ENCODE measurements at regions not wholly inside any gene's neighbourhood (a gene's known extent, or its start where the extent isn't known, plus 50 kb on each side); places are given as distances from the start of the nearest gene placed in this dataset.

DNA sequence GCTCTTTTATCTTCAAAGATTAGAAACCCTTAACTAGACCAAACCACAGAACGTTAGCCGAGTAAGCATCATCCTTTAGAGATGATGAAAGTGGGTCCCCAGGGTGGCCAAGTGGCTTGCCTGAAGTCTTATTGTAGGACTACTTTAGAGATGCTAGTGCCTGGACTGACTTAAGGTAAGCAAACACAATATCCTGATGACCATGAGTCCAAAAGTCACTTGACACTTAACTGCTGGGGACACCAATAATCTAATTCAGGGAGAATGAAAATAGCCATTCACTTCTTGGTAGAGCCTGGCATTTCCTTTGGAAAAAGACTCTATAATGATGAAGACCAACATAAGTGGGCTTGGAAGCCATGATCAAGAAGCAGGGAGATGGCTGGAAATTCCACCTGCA is 225.3 kb upstream of the IRF2BP2 start:
- no peak for TF ChIP-seq EGR1 (IDR thresholded peaks at IDR 0.05)
- no peak for TF ChIP-seq FOXM1 (IDR thresholded peaks at IDR 0.05; ENCODE audit: borderline replicate concordance, low read depth)
- TF ChIP-seq TCF12 (IDR thresholded peaks at IDR 0.05; ENCODE audit: low read depth) = no peak
- TF ChIP-seq NFIC (IDR thresholded peaks at IDR 0.05) = no peak
- no peak for TF ChIP-seq RAD21 (IDR thresholded peaks at IDR 0.05; ENCODE audit: low read depth)
- no peak for TF ChIP-seq CREB1 (IDR thresholded peaks at IDR 0.05; ENCODE audit: low read depth)
- TF ChIP-seq YY1 (IDR thresholded peaks at IDR 0.05; ENCODE audit: low read depth) = no peak
- no peak for TF ChIP-seq TAF1 (IDR thresholded peaks at IDR 0.05; ENCODE audit: low read depth)
- no peak for TF ChIP-seq CEBPB (IDR thresholded peaks at IDR 0.05)
- TF ChIP-seq TEAD4 (IDR thresholded peaks at IDR 0.05) = no peak
- no peak for TF ChIP-seq ZBTB7A (IDR thresholded peaks at IDR 0.05; ENCODE audit: low read depth)
- TF ChIP-seq EP300 (IDR thresholded peaks at IDR 0.05; ENCODE audit: borderline replicate concordance) = no peak
- TF ChIP-seq, protein P1, sequence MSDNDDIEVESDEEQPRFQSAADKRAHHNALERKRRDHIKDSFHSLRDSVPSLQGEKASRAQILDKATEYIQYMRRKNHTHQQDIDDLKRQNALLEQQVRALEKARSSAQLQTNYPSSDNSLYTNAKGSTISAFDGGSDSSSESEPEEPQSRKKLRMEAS (IDR thresholded peaks at IDR 0.05) = no peak
- no peak for TF ChIP-seq USF1 (IDR thresholded peaks at IDR 0.05)
- TF ChIP-seq, protein P2, sequence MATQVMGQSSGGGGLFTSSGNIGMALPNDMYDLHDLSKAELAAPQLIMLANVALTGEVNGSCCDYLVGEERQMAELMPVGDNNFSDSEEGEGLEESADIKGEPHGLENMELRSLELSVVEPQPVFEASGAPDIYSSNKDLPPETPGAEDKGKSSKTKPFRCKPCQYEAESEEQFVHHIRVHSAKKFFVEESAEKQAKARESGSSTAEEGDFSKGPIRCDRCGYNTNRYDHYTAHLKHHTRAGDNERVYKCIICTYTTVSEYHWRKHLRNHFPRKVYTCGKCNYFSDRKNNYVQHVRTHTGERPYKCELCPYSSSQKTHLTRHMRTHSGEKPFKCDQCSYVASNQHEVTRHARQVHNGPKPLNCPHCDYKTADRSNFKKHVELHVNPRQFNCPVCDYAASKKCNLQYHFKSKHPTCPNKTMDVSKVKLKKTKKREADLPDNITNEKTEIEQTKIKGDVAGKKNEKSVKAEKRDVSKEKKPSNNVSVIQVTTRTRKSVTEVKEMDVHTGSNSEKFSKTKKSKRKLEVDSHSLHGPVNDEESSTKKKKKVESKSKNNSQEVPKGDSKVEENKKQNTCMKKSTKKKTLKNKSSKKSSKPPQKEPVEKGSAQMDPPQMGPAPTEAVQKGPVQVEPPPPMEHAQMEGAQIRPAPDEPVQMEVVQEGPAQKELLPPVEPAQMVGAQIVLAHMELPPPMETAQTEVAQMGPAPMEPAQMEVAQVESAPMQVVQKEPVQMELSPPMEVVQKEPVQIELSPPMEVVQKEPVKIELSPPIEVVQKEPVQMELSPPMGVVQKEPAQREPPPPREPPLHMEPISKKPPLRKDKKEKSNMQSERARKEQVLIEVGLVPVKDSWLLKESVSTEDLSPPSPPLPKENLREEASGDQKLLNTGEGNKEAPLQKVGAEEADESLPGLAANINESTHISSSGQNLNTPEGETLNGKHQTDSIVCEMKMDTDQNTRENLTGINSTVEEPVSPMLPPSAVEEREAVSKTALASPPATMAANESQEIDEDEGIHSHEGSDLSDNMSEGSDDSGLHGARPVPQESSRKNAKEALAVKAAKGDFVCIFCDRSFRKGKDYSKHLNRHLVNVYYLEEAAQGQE (IDR thresholded peaks at IDR 0.05; ENCODE audit: low read depth) = no peak

DNA sequence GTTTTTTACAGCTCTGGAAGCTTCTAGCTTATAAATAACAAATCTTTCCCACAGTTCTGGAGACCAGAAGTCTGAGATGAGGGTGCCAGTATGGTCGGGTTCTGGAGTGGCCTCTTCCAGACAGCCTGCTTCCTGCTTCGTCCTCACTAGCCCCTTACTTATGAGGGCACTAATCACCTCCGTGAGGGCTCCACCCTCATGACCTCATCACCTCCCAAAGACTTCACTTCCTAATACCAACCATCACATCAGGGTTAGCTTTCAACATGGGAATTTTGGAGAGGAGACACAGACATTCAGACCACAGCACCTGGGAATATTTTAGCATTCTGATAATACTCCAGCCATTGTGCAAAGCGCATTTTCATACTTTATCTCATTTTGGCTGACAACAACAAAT is 223.7 kb upstream of the IRF2BP2 start:
- TF ChIP-seq, protein P1 (IDR thresholded peaks at IDR 0.05) = no peak
- TF ChIP-seq CREB1 (IDR thresholded peaks at IDR 0.05; ENCODE audit: low read depth) (no peak), RAD21 (IDR thresholded peaks at IDR 0.05; ENCODE audit: low read depth) (no peak), TEAD4 (IDR thresholded peaks at IDR 0.05) (no peak), TCF12 (IDR thresholded peaks at IDR 0.05; ENCODE audit: low read depth) (no peak), TAF1 (IDR thresholded peaks at IDR 0.05; ENCODE audit: low read depth) (no peak), NFIC (IDR thresholded peaks at IDR 0.05) (no peak), ZBTB7A (IDR thresholded peaks at IDR 0.05; ENCODE audit: low read depth) (no peak), FOXM1 (IDR thresholded peaks at IDR 0.05; ENCODE audit: borderline replicate concordance, low read depth) (no peak), USF1 (IDR thresholded peaks at IDR 0.05) (no peak), EP300 (IDR thresholded peaks at IDR 0.05; ENCODE audit: borderline replicate concordance) (no peak), YY1 (IDR thresholded peaks at IDR 0.05; ENCODE audit: low read depth) (no peak), CEBPB (IDR thresholded peaks at IDR 0.05) (no peak)
- TF ChIP-seq, protein P2 (IDR thresholded peaks at IDR 0.05; ENCODE audit: low read depth) = no peak

- TF ChIP-seq USF1 (IDR thresholded peaks at IDR 0.05) = no peak
- TF ChIP-seq ZBTB7A (IDR thresholded peaks at IDR 0.05; ENCODE audit: low read depth) = no peak
- TF ChIP-seq FOXM1 (IDR thresholded peaks at IDR 0.05; ENCODE audit: borderline replicate concordance, low read depth) = no peak
- TF ChIP-seq CEBPB (IDR thresholded peaks at IDR 0.05) = no peak
- TF ChIP-seq, protein P1 (IDR thresholded peaks at IDR 0.05) = no peak
- no peak for TF ChIP-seq TCF12 (IDR thresholded peaks at IDR 0.05; ENCODE audit: low read depth)
- no peak for TF ChIP-seq NFIC (IDR thresholded peaks at IDR 0.05)
- TF ChIP-seq TAF1 (IDR thresholded peaks at IDR 0.05; ENCODE audit: low read depth) = no peak
Measured at GRCh38 chr1:234833118-234833517, 223.1 kb upstream of the IRF2BP2 start.

DNA sequence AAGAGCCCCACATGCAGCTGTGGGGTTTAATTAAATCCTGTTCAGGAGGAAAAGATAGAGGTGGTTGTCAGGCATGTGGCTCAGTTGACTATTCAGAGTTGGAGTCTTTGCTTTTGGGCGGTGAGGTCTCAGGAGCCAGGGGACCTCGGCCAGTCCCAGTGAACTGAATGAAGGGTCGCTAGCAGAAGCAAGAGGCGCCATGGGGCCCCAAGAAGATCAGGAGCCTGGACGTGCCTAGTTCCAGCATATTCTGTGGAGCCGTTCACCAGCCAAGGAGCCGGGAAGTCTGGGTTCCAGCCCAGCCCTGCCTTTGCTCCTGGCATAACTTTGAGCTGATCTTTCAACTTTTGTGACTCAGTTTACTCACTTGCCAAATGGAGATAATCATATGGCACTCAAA is 217.7 kb upstream of the IRF2BP2 start:
- TF ChIP-seq TAF1 (IDR thresholded peaks at IDR 0.05; ENCODE audit: low read depth) = no peak
- TF ChIP-seq ZBTB7A (IDR thresholded peaks at IDR 0.05; ENCODE audit: low read depth) = no peak
- no peak for TF ChIP-seq CREB1 (IDR thresholded peaks at IDR 0.05; ENCODE audit: low read depth)
- no peak for TF ChIP-seq YY1 (IDR thresholded peaks at IDR 0.05; ENCODE audit: low read depth)
- no peak for TF ChIP-seq EGR1 (IDR thresholded peaks at IDR 0.05)
- TF ChIP-seq RAD21 (IDR thresholded peaks at IDR 0.05; ENCODE audit: low read depth) = no peak
- TF ChIP-seq, protein P1 (IDR thresholded peaks at IDR 0.05) = no peak
- no peak for TF ChIP-seq EP300 (IDR thresholded peaks at IDR 0.05; ENCODE audit: borderline replicate concordance)
- TF ChIP-seq, protein P2 (IDR thresholded peaks at IDR 0.05; ENCODE audit: low read depth) = no peak
- no peak for TF ChIP-seq NFIC (IDR thresholded peaks at IDR 0.05)
- TF ChIP-seq CEBPB (IDR thresholded peaks at IDR 0.05) = no peak
- no peak for TF ChIP-seq USF1 (IDR thresholded peaks at IDR 0.05)
- no peak for TF ChIP-seq TCF12 (IDR thresholded peaks at IDR 0.05; ENCODE audit: low read depth)
- no peak for TF ChIP-seq TEAD4 (IDR thresholded peaks at IDR 0.05)
- no peak for TF ChIP-seq FOXM1 (IDR thresholded peaks at IDR 0.05; ENCODE audit: borderline replicate concordance, low read depth)
